ENCODE measurements at regions not wholly inside any gene's neighbourhood (a gene's known extent, or its start where the extent isn't known, plus 50 kb on each side); places are given as distances from the start of the nearest gene placed in this dataset.

- POLR2A ChIA-PET (ENCODE audit: unreplicated experiment), result no interaction called here
- no peaks in the 10 kb centered on the region for H3K9me3 ChIP-seq (ENCODE audit: control insufficient read depth, insufficient read depth, low read length)
- no peaks in the 10 kb centered on the region for H4K20me1 ChIP-seq (ENCODE audit: insufficient read depth, low read length)
- ATAC-seq (ENCODE audit: low read depth), result no peak
- no peaks in the 10 kb centered on the region for H3K9me1 ChIP-seq (ENCODE audit: insufficient read depth, low read length)
- in situ Hi-C loops (cut with MboI; ENCODE audit: low sequenced_read_pairs), result no loop called here
- no peak overlapping the region for H3K27ac ChIP-seq (ENCODE audit: insufficient read depth, low read length)
- H4K5ac ChIP-seq (ENCODE audit: low read depth, low read length), result no peak overlapping the region
- H2AK9ac ChIP-seq (replicated peaks; ENCODE audit: low read depth, low read length, poor library complexity), result no peak overlapping the region
- dilution Hi-C loops (cut with HindIII; ENCODE audit: low sequenced_read_pairs, unreplicated experiment), result no loop called here
- H3K4ac ChIP-seq (ENCODE audit: low read depth, low read length), result no peak overlapping the region
- TF ChIP-seq FOS (IDR thresholded peaks at IDR 0.05; ENCODE audit: low read depth, low read length) (no peak), MAFK (IDR thresholded peaks at IDR 0.05; ENCODE audit: low read depth, low read length) (no peak), RAD21 (IDR thresholded peaks at IDR 0.05; ENCODE audit: low read length) (no peak), NFE2L2 (IDR thresholded peaks at IDR 0.05; ENCODE audit: low read depth, low read length) (no peak), CTCF (conservative IDR thresholded peaks at IDR 0.05; ENCODE audit: low read depth, low read length) (no peak), CHD1 (IDR thresholded peaks at IDR 0.05; ENCODE audit: low read depth, low read length) (no peak), POLR2A (IDR thresholded peaks at IDR 0.05; ENCODE audit: low read depth, low read length) (no peak), MXI1 (IDR thresholded peaks at IDR 0.05; ENCODE audit: borderline replicate concordance, low read depth, low read length) (no peak), CEBPB (IDR thresholded peaks at IDR 0.05; ENCODE audit: low read depth, low read length) (no peak), ELK1 (IDR thresholded peaks at IDR 0.05; ENCODE audit: borderline replicate concordance, low read depth, low read length) (no peak), RCOR1 (IDR thresholded peaks at IDR 0.05; ENCODE audit: insufficient replicate concordance, low read length) (no peak)
- no peak overlapping the region for H2BK5ac ChIP-seq (ENCODE audit: low read depth, low read length, poor library complexity, severe bottlenecking)
- no peak overlapping the region for H3K9ac ChIP-seq (ENCODE audit: low read depth, low read length)
- H3K4me3 ChIP-seq (ENCODE audit: insufficient read depth, low read depth, low read length), result no peak overlapping the region
- H2BK120ac ChIP-seq (ENCODE audit: low read depth, low read length), result no peak overlapping the region
- no peaks in the 10 kb centered on the region for H3K27me3 ChIP-seq (ENCODE audit: control insufficient read depth, insufficient read depth, low read length)
- H3K56ac ChIP-seq (ENCODE audit: extremely low read depth, insufficient read depth, low read length), result no peak overlapping the region
- H3K18ac ChIP-seq (ENCODE audit: low read depth, low read length), result no peak overlapping the region
- H4K8ac ChIP-seq (ENCODE audit: low read depth in 2 of 2, low read length in 2 of 2), result no peak overlapping the region
- no peak for DNase-seq
- no peaks in the 10 kb centered on the region for H3K4me1 ChIP-seq (ENCODE audit: control insufficient read depth, insufficient read depth, low read length)
- no peaks in the 10 kb centered on the region for H3K79me1 ChIP-seq (ENCODE audit: low read depth in 1 of 2, low read length in 2 of 2)
- no peak overlapping the region for H2BK15ac ChIP-seq (ENCODE audit: low read depth, low read length)
- no TSS peak for BruUV-seq (replicated peaks)
- no CpG with 5 or more reads among the region's 1 CpG for WGBS, 2 experiments (ENCODE audit: extremely low coverage in 2 of 2, insufficient read length in 1 of 2)
- no peak overlapping the region for H2BK20ac ChIP-seq (ENCODE audit: low read depth, low read length)
- H3K36me3 ChIP-seq (ENCODE audit: control insufficient read depth, insufficient read depth, low read length), result no peaks in the 10 kb centered on the region
- no peak overlapping the region for H3K4me2 ChIP-seq (ENCODE audit: low read depth, low read length)
- H3K14ac ChIP-seq (replicated peaks; ENCODE audit: low read depth, low read length), result no peak overlapping the region
- CTCF ChIA-PET, result no interaction called here
- no peak overlapping the region for H4K91ac ChIP-seq (ENCODE audit: insufficient read depth, low read depth, low read length)
- intact Hi-C loops (cut with micrococcal nuclease), result no loop called here
- no peak overlapping the region for H3K23ac ChIP-seq (ENCODE audit: low read depth, low read length)
- no peak overlapping the region for H2AFZ ChIP-seq (replicated peaks; ENCODE audit: low read length, poor library complexity)
- no peak overlapping the region for H2AK5ac ChIP-seq (ENCODE audit: low read depth, low read length)
Measured at GRCh38 chr6:126738146-126738545, 380.3 kb upstream of the RSPO3 start.
